Mesenchymal stem cell (in vitro differentiated cells and primary cell): ENCODE measurements at regions not wholly inside any gene's neighbourhood (a gene's known extent, or its start where the extent isn't known, plus 50 kb on each side); places are given as distances from the start of the nearest gene placed in this dataset.
"Not testable (repeated sequence)": the region's sequence is repeated elsewhere in the genome, so short reads cannot be mapped to it uniquely, and the experiment has no call there.

ENCODE experiments used
- DNase-seq: peaks from one replicate; pipeline ENCODE4 v3.0.0-alpha.2; 2013
- H2AFZ ChIP-seq: one replicate; pipeline ENCODE4 v1.6.1; 2013; ENCODE audit warnings: low read depth, mild to moderate bottlenecking, control low read depth, inconsistent platforms, low read length, moderate library complexity
- H2AK5ac ChIP-seq: 2 replicates; pipeline ENCODE4 v1.6.1; 2013; ENCODE audit warnings: low read length, moderate library complexity, mild to moderate bottlenecking, inconsistent platforms; ENCODE audit not compliant: severe bottlenecking
- H2BK120ac ChIP-seq: one replicate; pipeline ENCODE4 v1.6.1; 2013; ENCODE audit warnings: low read depth, mild to moderate bottlenecking, inconsistent platforms, low read length, moderate library complexity
- H2BK12ac ChIP-seq, 2 experiments: one replicate each; pipeline ENCODE4 v1.6.1; 2013; ENCODE audit warnings: inconsistent platforms in 2 of 2, low read length in 2 of 2, mild to moderate bottlenecking in 2 of 2, moderate library complexity in 2 of 2, control low read depth in 1 of 2
- H2BK15ac ChIP-seq: one replicate; pipeline ENCODE4 v1.6.1; 2013; ENCODE audit warnings: mild to moderate bottlenecking, low read depth, inconsistent platforms; ENCODE audit not compliant: poor library complexity, severe bottlenecking
- H2BK5ac ChIP-seq: 2 replicates; pipeline ENCODE4 v1.6.1; 2013; ENCODE audit warnings: low read depth, mild to moderate bottlenecking, low read length, control low read depth, inconsistent platforms; ENCODE audit not compliant: poor library complexity, severe bottlenecking
- H3K14ac ChIP-seq, 2 experiments: one replicate each; pipeline ENCODE4 v1.6.1; 2013; ENCODE audit warnings: inconsistent platforms in 2 of 2, low read length in 2 of 2, control low read depth in 1 of 2, mild to moderate bottlenecking in 1 of 2, moderate library complexity in 1 of 2
- H3K18ac ChIP-seq, 2 experiments: one replicate each; pipeline ENCODE4 v1.6.1; 2013; ENCODE audit warnings: inconsistent platforms in 2 of 2, low read length in 2 of 2, control low read depth in 1 of 2, low read depth in 1 of 2, mild to moderate bottlenecking in 1 of 2
- H3K23ac ChIP-seq, 2 experiments: one replicate each; pipeline ENCODE4 v1.6.1; 2013; ENCODE audit warnings: inconsistent platforms in 2 of 2, low read length in 2 of 2, mild to moderate bottlenecking in 2 of 2, moderate library complexity in 2 of 2, control low read depth in 1 of 2
- H3K27ac ChIP-seq: 2 replicates; pipeline ENCODE4 v1.5.1; 2013; ENCODE audit warnings: mild to moderate bottlenecking, moderate library complexity, low read length, control low read depth, inconsistent platforms; ENCODE audit not compliant: poor library complexity, severe bottlenecking
- H3K27me3 ChIP-seq, 2 experiments: 2 replicates each; pipeline versions ENCODE4 v1.6.1 to v1.7.0; 2013; ENCODE audit warnings: low read length in 2 of 2, mild to moderate bottlenecking in 2 of 2, moderate library complexity in 2 of 2, control low read depth in 1 of 2, inconsistent platforms in 1 of 2; ENCODE audit not compliant: control insufficient read depth in 1 of 2, insufficient read depth in 1 of 2
- H3K36me3 ChIP-seq, 2 experiments: 2 replicates each; pipeline versions ENCODE4 v1.6.1 to v1.7.0; 2013; ENCODE audit warnings: low read length in 2 of 2, control low read depth in 1 of 2, inconsistent platforms in 1 of 2, low read depth in 1 of 2, mild to moderate bottlenecking in 1 of 2; ENCODE audit not compliant: insufficient read depth in 2 of 2, control insufficient read depth in 1 of 2
- H3K4ac ChIP-seq, 2 experiments: one replicate each; pipeline ENCODE4 v1.6.1; 2013; ENCODE audit warnings: inconsistent platforms in 2 of 2, low read length in 2 of 2, mild to moderate bottlenecking in 2 of 2, moderate library complexity in 2 of 2, control low read depth in 1 of 2, low read depth in 1 of 2
- H3K4me1 ChIP-seq: 2 replicates; pipeline ENCODE4 v1.6.1; 2013; ENCODE audit warnings: low read depth, low read length, control low read depth; ENCODE audit not compliant: control insufficient read depth, insufficient read depth
- H3K4me2 ChIP-seq: 2 replicates; pipeline ENCODE4 v1.6.1; 2013; ENCODE audit warnings: low read length, mild to moderate bottlenecking, inconsistent platforms; ENCODE audit not compliant: poor library complexity, severe bottlenecking
- H3K4me3 ChIP-seq, 2 experiments: 2 replicates each; pipeline versions ENCODE4 v1.5.1 to v1.7.0; 2013; ENCODE audit warnings: low read length in 2 of 2, mild to moderate bottlenecking in 2 of 2, control low read depth in 1 of 2, low read depth in 1 of 2; ENCODE audit not compliant: insufficient read depth in 1 of 2
- H3K79me1 ChIP-seq: replicated peaks from 2 replicates; pipeline ENCODE4 v1.6.1; 2013; ENCODE audit warnings: mild to moderate bottlenecking, control low read depth, low read length, inconsistent platforms; ENCODE audit not compliant: poor library complexity, severe bottlenecking
- H3K9ac ChIP-seq: 2 replicates; pipeline ENCODE4 v1.7.0; 2013; ENCODE audit warnings: mild to moderate bottlenecking, low read length, moderate library complexity
- H3K9me3 ChIP-seq: 2 replicates; pipeline ENCODE4 v1.7.0; 2013; ENCODE audit warnings: mild to moderate bottlenecking, low read length; ENCODE audit not compliant: control insufficient read depth
- H4K8ac ChIP-seq: one replicate; pipeline ENCODE4 v1.6.1; 2013; ENCODE audit warnings: inconsistent platforms, mild to moderate bottlenecking, low read length, moderate library complexity
- H4K91ac ChIP-seq: one replicate; pipeline ENCODE4 v1.6.1; 2013; ENCODE audit warnings: mild to moderate bottlenecking, low read length, inconsistent platforms
- WGBS: methylation state at CpG from one replicate; pipeline ENCODE4 v1.1.7; 2013; ENCODE audit warnings: mixed read lengths; 5-methylcytosine and 5-hydroxymethylcytosine counted together

DNA sequence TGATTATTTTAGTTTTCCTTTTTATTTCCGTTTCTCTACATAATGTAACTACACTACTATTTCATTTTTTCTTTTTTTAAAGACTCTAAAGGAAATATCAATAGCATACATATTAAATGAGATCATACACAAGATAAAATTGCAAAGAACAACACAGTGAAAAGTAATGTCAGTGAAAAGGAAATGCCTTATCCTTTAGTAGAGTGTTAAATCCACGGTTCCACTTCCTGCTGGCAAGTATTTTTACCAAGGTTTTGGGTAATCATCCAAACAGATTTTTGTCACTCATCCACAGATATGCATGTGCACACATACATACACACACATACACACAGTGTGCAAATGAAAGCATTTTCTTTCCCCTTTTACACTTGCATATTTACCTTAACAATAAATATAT is 548.9 kb downstream of the PPP4R3C start:
- no peak for DNase-seq
- H2AFZ ChIP-seq, result no peak overlapping the region
- no peaks in the 10 kb centered on the region for H3K79me1 ChIP-seq
- no peak overlapping the region for H2BK120ac ChIP-seq
- H3K4me2 ChIP-seq, result no peak overlapping the region
- H3K18ac ChIP-seq, result no peak overlapping the region
- H4K8ac ChIP-seq, result no peak overlapping the region
- H3K14ac ChIP-seq, result no peak overlapping the region
- H2BK12ac ChIP-seq, result no peak overlapping the region
- no peaks in the 10 kb centered on the region for H3K27me3 ChIP-seq
- H3K23ac ChIP-seq, result no peak overlapping the region
- H3K4me3 ChIP-seq, result no peak overlapping the region
- no peak overlapping the region for H3K9ac ChIP-seq
- no peaks in the 10 kb centered on the region for H3K4me1 ChIP-seq
- 0% methylated on average over 1 of the region's 2 CpGs for WGBS
- no peak overlapping the region for H2BK15ac ChIP-seq
- no peak overlapping the region for H2AK5ac ChIP-seq
- H4K91ac ChIP-seq, result no peak overlapping the region
- no peak overlapping the region for H3K27ac ChIP-seq
- no peak overlapping the region for H3K4ac ChIP-seq
- H2BK5ac ChIP-seq, result no peak overlapping the region
- no peaks in the 10 kb centered on the region for H3K9me3 ChIP-seq
- no peaks in the 10 kb centered on the region for H3K36me3 ChIP-seq

DNA sequence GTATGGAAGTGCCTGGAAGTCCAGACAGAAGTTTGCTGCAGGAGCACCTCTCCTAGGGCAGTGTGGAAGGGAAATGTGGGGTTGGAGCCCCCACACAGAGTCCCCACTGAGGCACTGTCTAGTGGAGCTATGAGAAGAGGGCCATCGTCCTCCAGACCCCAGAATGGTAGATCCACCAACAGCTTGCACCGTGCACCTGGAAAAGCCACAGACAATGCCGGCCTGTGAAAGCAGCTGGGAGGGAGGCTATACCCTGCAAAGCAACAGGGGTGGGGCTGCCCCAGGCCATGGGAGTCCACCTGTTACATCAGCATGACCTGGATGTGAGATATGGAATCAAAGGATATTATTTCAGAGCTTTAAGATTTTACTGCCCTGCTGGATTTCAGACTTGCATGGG is 551.4 kb downstream of the PPP4R3C start:
- H2AFZ ChIP-seq, H3K4me2 ChIP-seq, H3K27ac ChIP-seq, H2BK120ac ChIP-seq, H3K9ac ChIP-seq, H3K9me3 ChIP-seq, H3K4ac ChIP-seq, H3K79me1 ChIP-seq, H2BK15ac ChIP-seq, H3K27me3 ChIP-seq, H2AK5ac ChIP-seq, H3K4me3 ChIP-seq, DNase-seq, H4K91ac ChIP-seq, H3K36me3 ChIP-seq, H3K4me1 ChIP-seq, H2BK12ac ChIP-seq, H2BK5ac ChIP-seq, H3K18ac ChIP-seq, H3K14ac ChIP-seq, H3K23ac ChIP-seq, H4K8ac ChIP-seq: not testable (repeated sequence)
- 92% methylated on average over 3 of the region's 3 CpGs for WGBS

DNA sequence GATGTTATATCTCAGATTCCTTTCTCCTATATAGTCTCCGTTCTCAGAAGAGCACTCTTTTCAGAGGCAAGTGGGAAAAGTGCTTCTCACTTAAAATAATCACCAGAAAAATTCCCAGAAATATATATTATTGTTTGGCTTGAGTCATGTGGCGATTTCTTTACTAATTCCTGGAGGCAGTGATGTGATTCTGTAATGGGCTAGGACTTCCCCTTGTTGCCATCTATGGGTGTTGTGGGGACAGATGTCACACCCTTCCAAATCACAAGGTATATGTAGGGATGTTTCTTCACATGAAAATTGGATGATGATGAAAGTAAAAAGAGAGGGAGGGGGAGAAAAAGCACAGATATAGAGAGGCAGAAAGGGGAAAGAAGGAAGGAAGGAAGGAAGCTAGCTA is 553.4 kb downstream of the PPP4R3C start:
- no peak overlapping the region for H3K27ac ChIP-seq
- H3K36me3 ChIP-seq, result no peaks in the 10 kb centered on the region
- no peak overlapping the region for H3K18ac ChIP-seq
- no peaks in the 10 kb centered on the region for H3K9me3 ChIP-seq
- H3K79me1 ChIP-seq, result no peaks in the 10 kb centered on the region
- no peak overlapping the region for H3K23ac ChIP-seq
- no peak overlapping the region for H3K9ac ChIP-seq
- H2AFZ ChIP-seq, result no peak overlapping the region
- H2BK15ac ChIP-seq, result no peak overlapping the region
- no peak overlapping the region for H2BK12ac ChIP-seq
- H3K4me1 ChIP-seq, result no peaks in the 10 kb centered on the region
- no peak overlapping the region for H2BK5ac ChIP-seq
- no peak overlapping the region for H3K14ac ChIP-seq
- H2BK120ac ChIP-seq, result no peak overlapping the region
- no peaks in the 10 kb centered on the region for H3K27me3 ChIP-seq
- H4K8ac ChIP-seq, result no peak overlapping the region
- no peak overlapping the region for H2AK5ac ChIP-seq
- no peak overlapping the region for H3K4me3 ChIP-seq
- no peak overlapping the region for H3K4ac ChIP-seq
- no CpG with 5 or more reads among the region's 2 CpGs for WGBS
- H3K4me2 ChIP-seq, result no peak overlapping the region
- no peak for DNase-seq
- no peak overlapping the region for H4K91ac ChIP-seq

DNA sequence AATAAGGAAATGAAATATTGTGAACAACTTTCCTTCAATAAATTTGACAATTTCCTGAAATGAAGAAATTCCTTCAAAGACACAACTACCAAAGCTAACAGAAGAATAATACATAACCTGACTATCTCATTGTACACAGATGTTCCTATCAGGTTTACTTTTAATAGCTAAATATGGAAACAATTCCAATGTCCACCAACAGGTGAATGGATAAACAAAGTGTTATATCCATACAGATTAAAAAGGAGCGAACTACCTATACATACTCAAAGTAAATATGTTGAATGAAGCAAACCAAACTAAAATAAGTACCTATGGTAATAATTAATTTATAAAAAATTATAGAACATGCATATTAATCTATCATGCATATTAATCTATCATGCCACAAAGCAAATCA is 554.9 kb downstream of the PPP4R3C start:
- no peak overlapping the region for H3K23ac ChIP-seq
- H4K8ac ChIP-seq, result no peak overlapping the region
- no peak overlapping the region for H2BK5ac ChIP-seq
- H3K4me3 ChIP-seq, result no peak overlapping the region
- H3K9me3 ChIP-seq, result no peaks in the 10 kb centered on the region
- no peak overlapping the region for H3K4ac ChIP-seq
- H3K79me1 ChIP-seq, result no peaks in the 10 kb centered on the region
- H3K4me2 ChIP-seq, result no peak overlapping the region
- H2BK120ac ChIP-seq, result no peak overlapping the region
- WGBS, result no CpG with 5 or more reads among the region's 1 CpG
- H3K9ac ChIP-seq, result no peak overlapping the region
- DNase-seq, result no peak
- H2AK5ac ChIP-seq, result no peak overlapping the region
- H4K91ac ChIP-seq, result no peak overlapping the region
- no peak overlapping the region for H2BK15ac ChIP-seq
- no peak overlapping the region for H3K27ac ChIP-seq
- H3K14ac ChIP-seq, result no peak overlapping the region
- no peak overlapping the region for H3K18ac ChIP-seq
- H3K27me3 ChIP-seq, result no peaks in the 10 kb centered on the region
- no peaks in the 10 kb centered on the region for H3K36me3 ChIP-seq
- no peak overlapping the region for H2BK12ac ChIP-seq
- H2AFZ ChIP-seq, result no peak overlapping the region
- no peaks in the 10 kb centered on the region for H3K4me1 ChIP-seq
